Sigmoid colon (tissue), 6 donors: ENCODE measurements at regions not wholly inside any gene's neighbourhood (a gene's known extent, or its start where the extent isn't known, plus 50 kb on each side); places are given as distances from the start of the nearest gene placed in this dataset.

Source experiments
- DNase-seq: peaks from one replicate; pipeline ENCODE4 v3.0.0-alpha.2; 2019
- H3K27ac ChIP-seq, 4 donors: fragments of 200-600 bp; sonication (generic); one replicate each; pipeline ENCODE4 v1.5.1; 2016 to 2019; ENCODE audit warnings: mild to moderate bottlenecking in 1 of 4
- H3K27me3 ChIP-seq, 3 donors: fragments of 200-600 bp; sonication (generic); one replicate each; pipeline ENCODE4 v1.5.1; 2019; ENCODE audit warnings: mild to moderate bottlenecking in 1 of 3
- H3K36me3 ChIP-seq, 4 donors: fragments of 200-600 bp; sonication (generic); one replicate each; pipeline ENCODE4 v1.5.1; 2016 to 2019
- H3K4me1 ChIP-seq, 4 donors: fragments of 200-600 bp; sonication (generic); one replicate each; pipeline ENCODE4 v1.5.1; 2017 to 2019
- H3K4me3 ChIP-seq, 4 donors: fragments of 200-600 bp; sonication (generic); one replicate each; pipeline ENCODE4 v1.5.1; 2017 to 2019; ENCODE audit warnings: mild to moderate bottlenecking in 2 of 4, moderate library complexity in 1 of 4
- H3K9me3 ChIP-seq, 4 donors: fragments of 200-600 bp in 3 of 4; sonication (generic) in 3 of 4; one replicate each; pipeline versions ENCODE4 v1.5.1 to v1.6.1; 2013 to 2019
- EP300 ChIP-seq, 4 donors: sonication (generic); formaldehyde crosslinking; IDR thresholded peaks; one replicate each; pipeline ENCODE4 v1.6.1; 2017; ENCODE audit warnings: antibody characterized with exemption in 4 of 4
- POLR2A ChIP-seq, 2 donors: fragments of 450-650 bp; IDR thresholded peaks; one replicate each; pipeline ENCODE4 v1.6.1; 2016; ENCODE audit warnings: antibody characterized with exemption in 2 of 2, mild to moderate bottlenecking in 2 of 2, moderate library complexity in 2 of 2
- POLR2AphosphoS5 ChIP-seq, 4 donors: sonication (generic); formaldehyde crosslinking; IDR thresholded peaks; one replicate each; pipeline ENCODE4 v1.6.1; 2017; ENCODE audit warnings: antibody characterized with exemption in 4 of 4
- WGBS, 2 donors: extraction: QIAGEN DNeasy Blood & Tissue Kit; methylation state at CpG; one replicate each; pipeline ENCODE4 v1.1.7; 2013; 5-methylcytosine and 5-hydroxymethylcytosine counted together
- intact Hi-C: fragments of 100-400 bp; cut with DNase I; formaldehyde crosslinking; loops from one replicate; pipeline ENCODE4 v1.15.1; 2023
- TF ChIP-seq, protein P1 (sequence below), 4 experiments: fragments of 450-650 bp in 3 of 4; fragments of 200-600 bp in 1 of 4; IDR thresholded peaks; one replicate each; pipeline ENCODE4 v1.5.1; 2016 to 2019; ENCODE audit warnings: antibody characterized with exemption in 4 of 4, mild to moderate bottlenecking in 3 of 4, moderate library complexity in 2 of 4
- donor health status: healthy with polysubstance abuse.
- donor health status: healthy.

DNA sequence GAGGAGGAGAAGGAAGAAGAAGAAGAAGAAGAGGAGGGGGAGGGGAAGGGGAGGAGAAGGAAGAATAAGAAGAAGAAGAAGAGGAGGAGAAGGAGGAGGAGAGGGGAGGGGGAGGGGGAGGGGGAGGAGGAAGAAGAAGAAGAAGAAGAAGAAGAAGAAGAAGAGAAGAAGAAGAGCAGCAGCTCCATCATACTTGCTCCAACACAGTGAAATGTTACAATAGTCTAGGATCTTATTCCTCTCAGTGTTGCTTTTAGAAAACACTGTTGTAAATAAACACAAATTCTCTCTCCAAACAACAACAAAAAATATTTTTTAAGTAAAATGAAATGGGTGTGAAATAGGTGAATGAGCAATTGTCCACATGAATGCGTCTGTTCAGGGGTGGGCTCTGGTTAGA, 126.6 kb upstream of the KCNJ16 start:
- intact Hi-C loops = no loop called here
- no peak overlapping the region for H3K27ac ChIP-seq
- no peak for DNase-seq
- H3K4me1 ChIP-seq = peaks cover 0 to 25% (median 17%) of the 10 kb centered on the region in 4 donors
- 88 to 95% methylated on average over 1 of the region's 1 CpG for WGBS, 2 donors
- H3K27me3 ChIP-seq = no peaks in the 10 kb centered on the region
- no peak overlapping the region for H3K4me3 ChIP-seq
- no peaks in the 10 kb centered on the region for H3K9me3 ChIP-seq
- no peak for TF ChIP-seq POLR2A (IDR thresholded peaks at IDR 0.05)
- TF ChIP-seq POLR2AphosphoS5 (IDR thresholded peaks at IDR 0.05) = no peak
- TF ChIP-seq, protein P1, sequence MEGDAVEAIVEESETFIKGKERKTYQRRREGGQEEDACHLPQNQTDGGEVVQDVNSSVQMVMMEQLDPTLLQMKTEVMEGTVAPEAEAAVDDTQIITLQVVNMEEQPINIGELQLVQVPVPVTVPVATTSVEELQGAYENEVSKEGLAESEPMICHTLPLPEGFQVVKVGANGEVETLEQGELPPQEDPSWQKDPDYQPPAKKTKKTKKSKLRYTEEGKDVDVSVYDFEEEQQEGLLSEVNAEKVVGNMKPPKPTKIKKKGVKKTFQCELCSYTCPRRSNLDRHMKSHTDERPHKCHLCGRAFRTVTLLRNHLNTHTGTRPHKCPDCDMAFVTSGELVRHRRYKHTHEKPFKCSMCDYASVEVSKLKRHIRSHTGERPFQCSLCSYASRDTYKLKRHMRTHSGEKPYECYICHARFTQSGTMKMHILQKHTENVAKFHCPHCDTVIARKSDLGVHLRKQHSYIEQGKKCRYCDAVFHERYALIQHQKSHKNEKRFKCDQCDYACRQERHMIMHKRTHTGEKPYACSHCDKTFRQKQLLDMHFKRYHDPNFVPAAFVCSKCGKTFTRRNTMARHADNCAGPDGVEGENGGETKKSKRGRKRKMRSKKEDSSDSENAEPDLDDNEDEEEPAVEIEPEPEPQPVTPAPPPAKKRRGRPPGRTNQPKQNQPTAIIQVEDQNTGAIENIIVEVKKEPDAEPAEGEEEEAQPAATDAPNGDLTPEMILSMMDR (IDR thresholded peaks at IDR 0.05) = no peak
- no peak for TF ChIP-seq EP300 (IDR thresholded peaks at IDR 0.05)
- H3K36me3 ChIP-seq = no peaks in the 10 kb centered on the region

DNA sequence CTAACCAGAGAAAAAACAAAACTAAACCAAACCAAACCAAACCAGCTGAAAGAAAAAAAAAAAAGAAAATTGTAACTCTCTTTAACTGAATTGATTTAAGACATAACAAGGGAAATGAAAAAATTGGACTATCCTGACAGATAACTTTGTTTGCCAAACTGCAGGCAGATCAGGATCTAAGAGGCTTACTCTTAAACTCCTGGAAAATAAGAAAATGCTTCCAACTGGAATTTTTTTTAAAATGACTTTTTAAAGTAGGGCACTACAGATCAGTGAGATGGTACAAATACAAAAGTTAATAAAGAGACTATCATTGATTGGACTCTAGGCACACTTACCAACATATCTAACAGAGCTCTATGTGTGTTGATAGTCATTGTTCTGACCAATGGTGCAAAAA, 125.5 kb upstream of the KCNJ16 start:
- H3K4me3 ChIP-seq = no peak overlapping the region
- no peak overlapping the region for H3K27ac ChIP-seq
- intact Hi-C loops = no loop called here
- no peaks in the 10 kb centered on the region for H3K36me3 ChIP-seq
- TF ChIP-seq EP300 (IDR thresholded peaks at IDR 0.05) (no peak), POLR2A (IDR thresholded peaks at IDR 0.05) (no peak)
- TF ChIP-seq, protein P1 (IDR thresholded peaks at IDR 0.05) = no peak
- no peaks in the 10 kb centered on the region for H3K9me3 ChIP-seq
- H3K27me3 ChIP-seq = no peaks in the 10 kb centered on the region
- no peak for DNase-seq
- peaks cover 0 to 25% (median 17%) of the 10 kb centered on the region in 4 donors for H3K4me1 ChIP-seq

DNA sequence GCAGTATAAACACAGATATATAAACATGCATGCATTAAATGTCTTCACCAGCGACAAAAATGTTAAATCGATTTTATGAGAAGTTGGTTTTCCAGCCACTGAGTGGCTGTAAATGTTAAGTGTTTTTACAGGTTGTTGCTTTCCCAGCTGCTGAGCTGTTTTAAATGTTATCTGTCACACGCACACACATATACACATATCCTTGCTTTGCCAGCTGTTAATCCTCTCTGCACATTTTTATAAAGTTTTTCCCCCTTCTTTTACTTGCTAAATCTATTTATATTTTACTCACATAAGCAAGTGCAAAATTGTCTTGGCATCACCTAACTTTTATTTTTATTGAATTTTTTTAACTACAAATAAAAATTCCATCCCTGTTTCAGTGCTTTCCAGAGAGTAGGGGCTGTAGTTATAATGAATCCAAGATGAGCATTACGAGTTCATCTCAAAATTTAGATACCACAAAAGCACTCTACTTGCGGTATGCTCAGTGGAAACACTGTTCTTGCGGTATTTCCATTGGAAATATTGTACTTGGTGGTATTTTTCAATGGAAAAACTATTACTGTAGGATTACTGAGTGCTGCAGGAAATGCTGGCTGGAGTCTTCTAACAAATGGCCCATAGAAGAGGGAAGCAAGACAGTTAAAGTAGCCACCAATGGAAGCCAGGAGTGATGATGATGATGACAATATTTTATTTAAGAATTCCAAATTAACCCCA, 124.9 kb upstream of the KCNJ16 start:
- intact Hi-C loops = loop anchor here (5.0 kb wide), 1 partner anchor 127 kb away; the partner anchor contains the start of gene KCNJ16
- peaks cover 0 to 22% (median 17%) of the 10 kb centered on the region in 4 donors for H3K4me1 ChIP-seq

DNA sequence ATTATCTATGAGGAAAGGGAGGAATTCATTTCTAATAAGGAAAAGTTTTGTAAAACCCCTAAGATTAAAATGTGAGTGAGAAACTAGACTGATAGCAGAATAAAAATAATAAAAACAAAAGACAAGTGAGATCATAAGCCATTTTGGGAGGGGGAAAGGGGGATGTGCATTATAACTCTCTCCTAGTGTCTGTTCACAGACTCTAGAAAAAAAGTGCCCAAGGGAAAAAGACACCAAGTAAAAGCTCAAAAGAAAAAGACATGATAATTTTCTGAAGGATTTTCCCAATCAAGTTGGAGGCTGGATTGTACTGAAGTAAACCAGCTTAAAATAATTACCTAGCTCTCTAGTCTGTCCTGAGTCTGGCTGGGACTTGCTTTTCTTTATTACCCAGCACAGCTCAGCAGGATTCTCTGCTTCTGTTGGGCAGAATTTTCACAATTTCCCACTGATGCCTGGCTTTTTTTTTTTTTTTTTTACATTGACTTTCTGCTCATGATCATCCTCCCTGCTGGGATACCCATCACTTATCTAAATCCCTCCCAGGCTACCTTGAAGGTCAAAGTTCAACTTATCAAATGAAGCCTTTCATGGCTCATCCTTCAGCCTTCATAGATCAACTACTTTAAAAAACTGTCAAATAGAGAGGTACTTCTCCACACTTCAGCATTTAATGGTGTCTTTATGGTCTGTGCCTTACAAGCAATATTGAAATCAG, 124.2 kb upstream of the KCNJ16 start:
- Histone ChIP-seq H3K4me1 (peaks cover 0 to 15% (median 10%) of the 10 kb centered on the region in 4 donors), H3K27me3 (no peaks in the 10 kb centered on the region), H3K9me3 (no peaks in the 10 kb centered on the region), H3K27ac (no peak overlapping the region), H3K36me3 (no peaks in the 10 kb centered on the region), H3K4me3 (no peak overlapping the region)
- no peak for DNase-seq
- TF ChIP-seq POLR2AphosphoS5 (IDR thresholded peaks at IDR 0.05) = no peak
- TF ChIP-seq EP300 (IDR thresholded peaks at IDR 0.05) = no peak
- no peak for TF ChIP-seq POLR2A (IDR thresholded peaks at IDR 0.05)
- TF ChIP-seq, protein P1 (IDR thresholded peaks at IDR 0.05) = no peak
- intact Hi-C loops = loop anchor here (5.0 kb wide), 1 partner anchor 126 kb away; the partner anchor contains the start of gene KCNJ16

More for the DNA sequence above, 124.9 kb upstream of the KCNJ16 start:
- Histone ChIP-seq H3K4me3 (no peak overlapping the region), H3K27me3 (no peaks in the 10 kb centered on the region), H3K36me3 (no peaks in the 10 kb centered on the region), H3K27ac (no peak overlapping the region), H3K9me3 (no peaks in the 10 kb centered on the region)
- no peak for DNase-seq
- 69 to 85% methylated on average over 6 of the region's 6 CpGs for WGBS, 2 donors
- TF ChIP-seq POLR2A (IDR thresholded peaks at IDR 0.05) = no peak
- TF ChIP-seq, protein P1 (IDR thresholded peaks at IDR 0.05) = no peak
- no peak for TF ChIP-seq POLR2AphosphoS5 (IDR thresholded peaks at IDR 0.05)
- TF ChIP-seq EP300 (IDR thresholded peaks at IDR 0.05) = no peak
